GM19324 (cell line): ENCODE measurements at regions not wholly inside any gene's neighbourhood (a gene's known extent, or its start where the extent isn't known, plus 50 kb on each side); places are given as distances from the start of the nearest gene placed in this dataset.
A peak's percentile ranks its signal among the peaks of the same experiment; 100 is the strongest.

Source experiments
- ATAC-seq: cut with Tn5 transposase; IDR thresholded peaks from one replicate; pipeline ENCODE4 v1.9.1; 2021; ENCODE audit warnings: mild to moderate bottlenecking, moderate library complexity; ENCODE audit not compliant: unreplicated experiment, low FRiP score

DNA sequence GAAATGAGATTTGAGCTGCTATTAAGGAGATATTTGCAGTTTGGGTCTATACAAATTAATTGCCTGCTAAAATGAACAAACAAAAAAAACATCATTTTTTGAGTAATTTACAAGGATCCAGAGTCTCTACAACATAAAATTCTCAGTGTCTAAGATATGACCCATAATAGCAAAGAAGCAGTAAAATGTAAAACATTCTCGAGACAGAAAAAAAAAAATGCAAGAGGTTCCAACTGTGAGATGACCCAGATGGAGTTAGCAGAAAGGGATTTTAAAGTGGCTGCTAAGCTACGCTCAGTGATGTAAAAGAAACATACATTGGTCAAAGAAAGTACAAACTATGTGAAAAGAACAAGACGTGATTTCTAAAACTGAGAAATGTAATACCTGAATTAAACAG, 471.0 kb downstream of the SH2D4B start:
- no peak for ATAC-seq

DNA sequence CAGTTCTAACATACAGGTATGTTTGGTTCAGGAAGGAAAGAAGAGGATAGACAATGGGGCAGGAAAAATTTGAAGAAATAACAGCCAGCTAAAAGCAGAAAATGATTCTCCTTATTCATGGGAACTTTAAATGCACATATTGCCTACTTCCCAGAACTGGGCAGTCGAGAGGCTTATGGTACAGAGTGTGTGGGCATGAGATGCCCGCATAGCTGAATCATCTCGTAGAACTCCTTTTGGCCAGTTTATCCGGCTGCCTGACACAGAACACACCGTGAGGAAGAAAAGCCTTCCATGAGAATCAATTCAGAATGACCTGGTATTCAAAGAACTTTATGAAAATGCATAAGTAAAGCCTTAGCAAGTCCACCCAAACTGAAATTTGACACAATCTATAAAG, 471.6 kb downstream of the SH2D4B start:
- ATAC-seq = no peak

DNA sequence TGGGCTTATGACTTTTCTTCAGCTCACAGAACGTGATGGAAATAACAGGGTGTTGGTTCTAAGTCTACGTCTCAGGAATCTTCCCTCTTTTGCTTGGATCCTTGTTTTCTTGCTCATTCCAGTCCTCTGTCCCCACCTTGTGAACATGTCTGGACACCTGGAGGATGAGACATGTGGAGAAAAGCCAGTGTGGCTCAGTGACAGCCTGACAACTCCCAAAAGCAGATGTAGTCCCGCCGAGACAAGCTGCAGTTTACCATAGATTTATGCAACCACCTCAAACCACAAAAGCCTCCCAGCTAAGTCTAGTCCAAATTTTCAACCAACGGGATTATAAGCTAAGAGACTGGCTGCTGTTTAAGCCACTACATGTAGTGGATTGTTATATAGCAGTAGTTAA, 476.1 kb downstream of the SH2D4B start:
- no peak for ATAC-seq

DNA sequence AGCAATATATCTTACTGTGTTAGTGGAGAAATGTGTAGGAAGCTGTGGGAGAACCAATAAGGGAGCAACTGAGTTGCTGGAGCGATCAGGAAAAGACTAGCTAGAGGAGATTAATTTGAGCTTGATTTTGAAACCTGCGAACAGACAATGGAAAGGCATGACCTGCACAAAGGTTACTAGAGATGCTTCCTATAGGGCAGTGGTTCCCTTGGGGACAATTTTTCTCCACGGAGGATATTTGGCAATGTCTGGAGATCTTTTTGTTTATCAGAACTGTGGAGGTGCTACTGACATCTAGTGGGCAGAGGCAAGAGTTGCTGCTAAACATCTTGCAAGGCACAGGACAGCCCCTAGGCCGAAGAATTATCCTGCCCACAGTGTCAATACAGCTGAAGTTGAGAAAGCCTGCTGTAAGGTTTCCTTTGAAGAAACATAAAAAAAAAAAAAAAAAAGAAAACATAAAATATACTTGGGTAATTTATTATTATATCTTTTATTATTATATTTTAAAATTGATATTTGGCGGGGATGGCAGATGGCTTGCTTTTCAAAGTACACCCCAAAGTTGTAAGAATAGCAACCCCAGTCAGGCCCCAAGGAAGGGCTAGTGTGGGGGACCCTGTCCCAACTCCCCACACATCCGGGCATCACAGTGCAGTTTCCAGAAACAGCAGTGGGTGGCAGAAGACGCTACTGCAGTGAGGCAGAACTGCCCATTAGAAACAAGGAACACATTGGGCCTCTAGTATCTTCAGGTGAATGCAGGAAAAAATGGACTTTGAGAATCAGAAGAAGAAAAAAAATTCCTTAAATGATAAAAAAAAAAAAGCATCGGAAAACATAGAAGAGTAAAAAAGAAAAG, 481.6 kb downstream of the SH2D4B start:
- ATAC-seq = peak; percentile 65

DNA sequence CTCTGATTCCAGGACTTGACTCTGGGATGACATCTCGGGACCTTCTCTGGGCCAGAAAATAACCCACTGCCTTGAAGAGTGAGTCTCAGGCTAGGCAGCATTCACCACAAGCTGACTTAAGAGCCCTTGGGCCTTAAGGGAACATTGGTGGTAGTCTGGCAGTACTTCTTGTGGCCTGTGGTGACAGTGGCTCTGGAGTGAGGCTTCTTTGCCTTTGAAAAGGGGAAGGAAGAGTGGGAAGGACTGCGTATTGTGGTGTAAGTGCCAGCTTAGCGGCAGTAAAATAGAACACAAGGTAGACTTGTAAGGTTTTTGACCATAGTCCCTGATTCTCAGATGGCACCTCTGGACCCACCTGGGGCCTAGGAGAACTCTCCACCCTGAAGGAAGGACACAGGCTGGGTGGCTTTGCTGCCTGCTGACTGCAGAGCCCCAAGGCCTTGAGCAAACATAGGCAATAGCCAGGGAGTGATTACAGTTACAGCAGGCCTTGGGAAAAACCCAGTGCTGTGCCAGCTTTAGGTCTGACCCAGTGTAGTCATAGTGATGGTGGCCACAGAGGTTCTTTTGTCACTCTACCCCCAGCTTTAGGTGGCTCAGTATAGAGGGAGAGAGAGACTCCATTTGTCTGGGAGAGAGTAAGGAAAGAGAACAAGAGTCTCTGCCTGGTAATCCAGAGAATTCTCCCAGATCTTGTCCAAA, 483.9 kb downstream of the SH2D4B start:
- no peak for ATAC-seq

DNA sequence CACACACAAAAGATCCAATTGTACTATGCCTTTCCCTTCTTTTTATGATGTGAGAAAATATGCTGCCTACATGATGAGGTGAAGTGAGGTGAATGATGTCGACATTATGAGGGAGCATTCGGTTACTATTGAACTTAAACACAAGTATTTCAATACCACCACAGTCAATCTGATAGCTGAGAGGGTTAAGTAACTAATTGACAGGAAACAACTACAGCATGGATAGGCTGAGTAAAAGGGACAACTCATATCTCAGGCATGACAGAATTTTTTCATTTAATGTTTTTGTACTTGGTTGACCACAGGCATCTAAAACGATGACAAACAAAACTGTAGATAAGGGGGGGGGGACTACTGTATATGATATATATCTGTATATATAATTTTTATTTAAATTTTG, 488.9 kb downstream of the SH2D4B start:
- no peak for ATAC-seq

DNA sequence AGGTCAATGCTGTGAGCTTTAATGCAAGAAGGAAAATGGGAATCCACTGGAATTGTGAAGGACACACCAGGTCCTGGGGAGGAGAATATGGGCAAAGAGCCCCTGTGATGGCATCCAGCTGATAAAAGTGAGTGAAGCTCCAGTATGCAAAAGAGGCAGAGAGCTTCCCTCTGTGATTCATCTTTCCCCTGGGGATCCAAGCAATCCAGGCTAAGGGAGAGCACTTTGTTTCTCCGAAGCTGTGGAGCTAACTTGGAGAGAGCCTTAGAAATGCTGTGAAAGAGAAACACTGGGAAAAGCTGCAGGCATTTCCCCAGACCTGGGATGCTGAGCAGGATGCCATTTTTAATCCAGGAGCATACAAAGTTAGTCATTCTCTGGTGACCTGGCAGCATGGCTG, 489.5 kb downstream of the SH2D4B start:
- no peak for ATAC-seq

DNA sequence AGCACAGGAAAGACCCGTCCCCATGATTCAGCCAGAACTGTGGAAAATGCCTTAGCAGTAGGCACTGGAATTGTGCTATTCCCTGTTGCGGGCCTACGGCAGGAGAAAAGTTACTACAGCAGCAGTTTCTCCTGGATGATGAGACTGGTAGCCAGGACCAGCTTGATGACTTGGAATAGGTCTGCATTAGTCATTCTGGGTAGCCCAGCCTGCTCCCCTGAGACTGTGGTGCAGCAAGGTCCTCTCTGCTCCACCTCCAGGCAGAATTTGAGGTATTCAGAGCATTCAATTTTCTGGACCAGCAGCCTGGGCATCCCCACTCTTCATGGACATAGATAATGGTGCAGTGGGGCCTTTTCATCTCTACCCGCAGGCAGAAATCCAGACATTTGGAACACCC, 490.0 kb downstream of the SH2D4B start:
- no peak for ATAC-seq

DNA sequence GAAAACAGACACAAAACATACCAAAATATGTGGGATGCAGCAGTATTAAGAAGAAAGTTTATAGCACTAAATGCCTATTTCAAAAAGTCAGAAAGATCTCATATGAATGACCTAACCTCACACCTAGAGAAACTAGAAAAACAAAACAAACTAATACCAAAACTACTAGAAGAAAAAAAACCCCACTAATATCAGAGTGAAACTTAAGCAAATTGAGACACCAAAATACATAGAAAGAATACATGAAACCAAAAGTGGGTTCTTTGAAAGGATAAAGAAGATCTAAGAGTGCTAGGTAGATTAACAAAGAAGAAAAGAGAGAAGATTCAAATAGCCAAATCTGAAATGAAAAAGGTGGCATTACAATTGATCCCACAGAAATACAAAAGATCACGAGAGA, 494.1 kb downstream of the SH2D4B start:
- peak; percentile 73 for ATAC-seq

DNA sequence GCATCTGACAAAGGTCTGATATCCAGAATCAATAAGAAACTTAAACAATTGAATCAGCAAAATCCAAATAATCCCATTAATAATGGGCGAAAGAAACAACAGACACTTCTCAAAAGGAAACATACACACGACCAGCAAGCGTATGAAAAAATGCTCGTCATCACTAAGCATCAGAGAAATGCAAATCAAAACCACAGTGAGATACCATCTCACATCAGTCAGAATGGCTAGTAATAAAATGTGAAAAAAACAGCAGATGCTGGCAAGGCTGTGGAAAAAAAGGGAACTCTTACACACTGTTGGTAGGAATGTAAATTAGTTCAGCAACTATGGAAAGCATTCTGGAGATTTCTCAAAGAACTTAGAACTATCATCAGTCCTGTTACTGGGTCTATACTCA, 496.7 kb downstream of the SH2D4B start:
- peak; percentile 47 for ATAC-seq

DNA sequence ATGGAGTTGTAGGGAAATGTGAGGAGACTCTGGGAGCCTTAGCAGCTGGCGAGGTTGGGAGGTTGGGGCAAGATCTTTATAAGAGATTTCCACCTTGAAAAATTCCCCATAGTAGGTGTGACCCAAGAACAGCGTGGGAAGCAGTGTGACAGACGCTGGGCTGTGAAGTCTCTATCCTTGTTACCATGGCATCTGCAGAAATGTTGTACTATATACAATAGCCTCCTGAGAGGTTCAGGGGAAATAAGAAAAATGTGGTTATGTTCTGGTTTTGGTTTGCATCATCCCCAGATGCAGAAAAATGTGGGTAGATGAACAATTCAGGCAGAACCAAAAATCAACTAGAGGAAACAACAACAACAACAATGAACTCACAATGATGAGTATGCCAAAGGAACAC, 498.6 kb downstream of the SH2D4B start:
- ATAC-seq = peak; percentile 52

DNA sequence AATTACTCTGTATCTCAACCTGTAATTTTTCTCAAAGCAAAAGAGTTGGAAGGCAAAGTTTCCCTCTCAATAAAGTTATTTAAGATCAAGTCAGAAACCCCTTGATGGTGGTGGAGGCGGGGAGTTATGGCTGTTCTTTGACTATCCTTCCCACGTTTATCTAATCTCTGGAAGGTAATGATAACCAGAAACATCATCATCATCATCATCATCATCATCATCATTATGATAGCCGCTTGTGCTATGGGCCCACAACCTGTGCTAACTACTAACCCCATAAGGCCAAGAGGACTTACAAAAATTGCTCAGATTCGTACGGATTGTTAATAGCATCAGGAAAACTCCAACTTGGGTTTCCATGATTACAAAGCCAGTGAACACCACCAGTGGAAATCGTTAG, 502.3 kb downstream of the SH2D4B start:
- no peak for ATAC-seq

DNA sequence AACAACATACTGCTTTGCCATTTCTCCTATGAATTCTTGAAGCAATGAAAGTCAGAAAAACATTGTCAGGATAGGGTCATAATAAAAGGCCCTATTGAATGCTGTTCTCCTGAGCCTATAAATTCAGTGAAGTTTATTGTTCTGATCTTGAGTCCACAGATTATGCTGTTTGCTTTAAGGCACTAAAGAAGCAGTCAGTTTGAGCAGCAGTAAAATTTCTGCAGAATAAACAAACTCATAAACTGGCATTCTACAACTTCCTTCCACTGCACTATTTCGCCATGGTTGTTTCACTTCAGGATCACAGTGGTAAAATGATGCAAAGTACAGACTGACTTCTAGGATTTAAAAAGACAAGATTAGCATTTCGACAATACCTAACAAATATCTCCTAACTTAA, 503.2 kb downstream of the SH2D4B start:
- ATAC-seq = no peak

DNA sequence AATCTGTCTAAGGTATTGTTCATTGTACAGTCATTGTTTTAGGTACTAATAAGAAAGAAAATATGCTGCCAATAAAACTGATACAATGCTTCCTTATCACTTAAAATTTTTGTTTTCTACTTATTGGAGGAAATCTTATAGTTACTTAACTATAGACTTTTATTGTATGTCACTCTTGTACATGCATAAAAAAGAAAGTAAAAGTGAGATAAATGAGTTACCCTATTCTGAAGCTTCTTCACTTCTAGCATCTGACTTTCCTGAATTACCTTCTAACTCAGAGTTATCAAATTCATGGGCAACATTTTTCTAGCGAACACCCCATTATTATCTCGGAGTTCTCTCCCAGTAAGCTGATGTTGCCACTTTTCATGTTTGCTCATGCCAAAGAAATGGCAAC, 504.9 kb downstream of the SH2D4B start:
- ATAC-seq = no peak

DNA sequence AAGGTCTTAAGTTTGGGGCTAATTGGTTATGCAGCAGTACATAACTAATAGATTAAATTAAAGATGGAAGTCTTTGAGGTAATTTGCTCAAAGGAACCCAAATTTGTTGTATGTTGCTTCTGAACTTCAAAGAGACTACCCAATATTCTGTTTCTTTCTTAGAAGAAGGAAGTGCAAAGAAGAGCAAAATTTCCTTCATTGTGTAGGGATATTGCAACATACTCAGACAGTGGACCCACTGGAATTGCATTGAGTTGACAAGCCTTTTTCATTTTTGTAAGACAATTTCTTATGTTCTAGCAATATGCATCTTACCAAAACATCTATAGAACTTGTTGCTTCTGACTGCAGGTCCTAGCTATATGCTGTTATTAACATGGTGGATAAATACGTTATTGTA, 527.8 kb downstream of the SH2D4B start:
- ATAC-seq = no peak

DNA sequence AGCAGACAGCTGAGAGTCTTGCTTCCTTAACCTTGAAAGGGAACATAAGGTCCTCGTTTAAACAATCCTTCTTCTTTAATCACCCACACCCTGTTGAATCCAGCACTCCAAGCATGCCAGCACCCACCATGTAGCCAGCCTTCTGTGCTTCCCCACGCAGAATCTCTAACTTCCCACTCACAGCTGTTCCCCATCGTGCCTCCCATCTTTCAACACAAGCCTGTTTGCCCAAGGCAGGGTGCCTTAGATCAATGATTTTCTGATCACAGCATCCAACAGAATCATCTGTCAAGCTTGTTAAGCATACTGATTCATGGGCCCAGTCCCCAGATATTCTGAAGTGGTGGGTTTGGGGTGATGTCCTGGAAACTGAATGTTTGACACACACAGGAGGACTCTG, 530.8 kb downstream of the SH2D4B start:
- ATAC-seq = no peak

DNA sequence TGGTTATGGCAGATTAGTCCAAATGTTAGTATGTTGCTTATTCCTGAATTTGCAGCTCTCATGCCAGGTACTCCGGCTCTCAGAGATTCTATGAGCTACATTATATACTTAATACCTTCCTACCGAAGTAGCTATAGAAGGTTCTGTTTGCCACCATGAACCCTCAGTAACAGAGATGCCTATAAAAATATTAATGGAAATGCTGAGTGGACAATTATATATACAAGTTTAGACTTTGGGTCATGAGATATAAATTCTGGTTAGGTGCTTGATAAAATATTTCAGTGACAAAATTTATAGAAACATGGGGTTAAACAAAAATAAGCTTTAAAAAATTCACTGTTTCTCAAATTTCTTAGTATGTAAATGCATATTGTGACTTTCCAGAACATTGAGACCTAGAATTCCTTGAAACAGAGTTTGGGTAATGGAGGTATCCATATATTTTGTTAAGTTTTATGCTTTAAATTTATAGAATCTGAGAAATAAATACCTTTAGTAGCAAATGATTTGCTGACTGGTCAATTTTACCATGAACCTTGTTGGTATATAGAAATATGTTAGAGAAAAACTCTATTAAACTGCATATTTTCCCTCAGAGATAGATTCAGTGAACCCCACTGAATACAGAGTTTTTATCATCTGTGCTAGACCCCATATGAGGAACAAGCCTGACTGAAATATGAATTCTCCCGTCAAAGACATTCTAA, 533.5 kb downstream of the SH2D4B start:
- no peak for ATAC-seq

DNA sequence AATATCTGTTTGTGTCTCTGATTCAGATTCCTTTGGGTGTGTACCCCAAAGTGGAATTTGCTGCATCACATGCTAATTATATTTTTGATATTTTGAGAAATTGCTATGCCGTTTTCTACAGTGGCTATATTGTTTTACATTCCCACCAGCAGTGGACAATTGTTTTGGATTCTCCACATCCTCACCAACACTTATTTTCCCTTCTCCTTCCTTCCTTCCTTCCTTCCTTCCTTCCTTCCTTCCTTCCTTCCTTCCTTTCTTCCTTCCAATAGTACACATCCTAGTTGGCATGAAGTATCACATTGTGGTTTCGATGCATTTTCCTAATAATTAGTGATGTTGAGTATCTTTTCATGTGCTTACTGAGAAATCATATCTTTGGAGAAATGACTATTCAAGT, 535.5 kb downstream of the SH2D4B start:
- no peak for ATAC-seq

DNA sequence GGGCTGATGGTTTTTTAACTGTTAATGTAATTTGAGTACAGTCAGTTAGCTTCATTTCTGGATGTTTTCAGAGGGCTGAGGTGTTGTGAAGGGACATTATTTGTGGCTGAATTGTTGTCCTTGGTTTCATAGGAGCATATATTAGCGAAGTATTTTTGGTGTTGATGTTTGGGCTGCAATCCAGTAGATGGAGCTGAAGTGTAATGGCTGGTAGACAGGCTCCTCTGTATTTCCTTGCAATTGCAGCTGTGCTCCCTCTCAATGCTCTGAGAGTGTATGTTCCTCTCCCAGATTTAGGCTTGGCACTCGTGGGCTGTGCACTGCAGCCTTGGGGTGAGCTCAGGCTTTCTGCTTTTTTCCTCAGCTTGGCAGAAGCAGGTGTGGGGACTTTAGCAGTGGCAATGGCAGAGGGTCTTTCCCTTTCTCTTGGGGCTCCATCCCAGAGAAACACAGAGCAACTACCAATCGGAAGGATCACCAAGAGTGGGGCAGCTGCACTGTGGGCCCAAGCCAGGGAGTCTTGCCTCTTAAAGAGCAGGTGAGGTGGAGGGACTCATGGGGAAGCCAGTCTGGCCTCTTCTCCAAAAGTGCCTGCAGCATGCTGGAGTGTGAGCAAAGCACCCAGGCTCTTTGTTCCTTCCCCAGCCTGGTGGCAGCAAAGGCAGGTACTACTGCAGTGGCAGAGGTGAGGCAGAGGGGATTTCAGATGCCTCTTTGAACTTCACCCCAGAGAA, 544.4 kb downstream of the SH2D4B start:
- ATAC-seq = no peak

DNA sequence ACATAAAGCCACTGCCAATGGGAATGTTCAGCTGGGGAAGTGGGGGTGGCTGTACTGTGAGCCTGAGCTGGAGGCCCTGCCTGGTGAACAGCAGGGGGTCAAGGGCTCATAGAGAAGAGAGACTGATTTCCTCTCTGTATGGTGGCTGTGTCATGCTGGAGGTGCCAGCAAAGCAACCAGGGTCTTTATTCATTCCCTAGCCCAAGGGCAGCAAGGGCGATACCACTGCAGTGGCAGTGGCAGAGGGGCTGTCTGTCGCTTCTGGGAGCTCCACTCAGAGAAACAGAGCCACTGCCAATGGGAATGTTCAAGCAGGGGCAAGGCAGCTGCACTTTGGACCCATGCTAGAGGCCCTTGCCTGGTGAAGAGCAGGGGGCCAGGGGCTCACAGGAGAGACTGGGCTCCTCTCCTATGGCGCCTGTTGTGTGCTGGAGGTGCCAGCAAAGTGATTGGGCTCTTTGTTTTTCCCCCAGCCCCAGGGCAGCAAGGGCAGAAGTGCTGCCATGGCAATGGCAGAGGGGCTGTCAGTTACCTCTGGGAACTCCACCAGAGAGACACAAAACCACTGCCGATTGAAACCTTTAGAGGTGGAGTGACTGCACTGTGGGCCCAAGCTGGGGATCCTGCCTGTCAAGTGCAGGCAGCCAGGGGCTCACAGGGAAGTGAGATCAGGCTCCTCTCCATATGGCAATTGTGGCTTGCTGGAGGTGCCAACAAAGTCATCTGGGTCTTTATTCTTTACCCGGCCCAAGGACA, 545.1 kb downstream of the SH2D4B start:
- no peak for ATAC-seq
